ENCODE measurements at regions not wholly inside any gene's neighbourhood (a gene's known extent, or its start where the extent isn't known, plus 50 kb on each side); places are given as distances from the start of the nearest gene placed in this dataset.

DNA sequence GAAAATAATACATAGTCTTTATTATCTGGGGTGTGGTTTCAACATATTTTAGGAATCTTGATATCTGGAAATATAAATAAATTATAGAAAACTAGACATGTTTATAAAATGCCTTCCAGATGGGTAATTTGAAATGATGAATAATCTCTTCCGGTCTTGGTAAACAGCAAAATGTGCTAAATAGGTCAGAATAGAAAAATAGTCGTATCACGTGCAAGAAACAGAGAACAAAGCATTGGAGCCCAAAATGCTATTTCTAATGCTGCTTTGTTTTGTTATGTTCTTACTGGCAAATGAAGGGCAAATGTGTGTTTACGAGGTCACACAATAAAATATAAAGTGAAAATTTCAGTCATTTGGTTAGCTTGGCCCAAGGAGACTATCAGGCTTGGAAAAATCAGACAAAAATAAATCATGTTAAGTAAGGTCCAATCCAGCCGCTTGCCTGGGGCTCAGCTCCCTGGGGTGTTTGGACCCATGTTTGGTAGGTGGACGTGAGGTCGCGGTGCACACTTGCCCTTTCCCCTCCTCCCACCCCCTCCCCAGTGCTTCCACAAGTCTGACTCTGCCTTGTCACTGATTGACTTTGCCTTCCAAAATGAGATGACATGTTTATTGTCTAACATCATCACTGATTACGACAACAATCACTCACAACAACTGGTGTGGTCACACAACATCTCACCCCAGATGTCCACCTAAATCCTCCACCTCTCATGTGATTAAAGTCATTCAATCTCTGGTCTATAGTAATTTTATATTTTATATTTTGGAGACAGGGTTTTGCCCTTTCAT is 56.0 kb downstream of the RIN2 start:
- TF ChIP-seq CTCF (IDR thresholded peaks at IDR 0.05; ENCODE audit: borderline replicate concordance, extremely low read depth, low read length, poor library complexity, severe bottlenecking) (no peak), EZH2 (IDR thresholded peaks at IDR 0.05; ENCODE audit: borderline replicate concordance, low read depth, low read length, severe bottlenecking) (no peak)

Measured in DND-41 (cell line).